NCI-H774 (cell line): ENCODE measurements at regions not wholly inside any gene's neighbourhood (a gene's known extent, or its start where the extent isn't known, plus 50 kb on each side); places are given as distances from the start of the nearest gene placed in this dataset.
"Not testable (repeated sequence)": the region's sequence is repeated elsewhere in the genome, so short reads cannot be mapped to it uniquely, and the experiment has no call there.

Experiments used
- DNase-seq: peaks from one replicate; lab custom pipeline; 2025; lab: John Stamatoyannopoulos, UW

- no peak for DNase-seq
Measured at GRCh38 chr10:108970016-108970415, 953.3 kb downstream of the XPNPEP1 start.

- no peak for DNase-seq
Measured at GRCh38 chr10:108966411-108966810, 956.9 kb downstream of the XPNPEP1 start.

- DNase-seq, result no peak
Measured at GRCh38 chr10:108966005-108966404, 957.3 kb downstream of the XPNPEP1 start.

DNA sequence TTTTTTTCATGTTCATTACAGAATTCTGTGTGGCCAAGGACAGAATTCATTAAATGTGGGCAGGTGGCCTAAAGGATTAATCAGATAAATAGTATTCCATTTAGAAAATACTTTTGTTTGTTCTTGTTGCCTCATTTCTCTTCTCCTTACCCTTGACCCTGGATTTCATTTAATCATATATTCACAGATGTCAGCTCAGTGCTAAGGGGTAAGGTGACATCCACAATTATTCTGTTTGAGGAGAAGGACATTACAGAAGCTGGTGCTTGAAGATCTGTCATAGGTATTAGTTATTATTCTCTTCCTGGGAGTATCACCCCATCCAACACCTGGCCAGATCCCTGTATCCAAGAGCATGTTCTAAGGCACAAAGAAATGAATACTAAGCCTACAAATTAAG, 961.1 kb downstream of the XPNPEP1 start:
- DNase-seq, result no peak

DNA sequence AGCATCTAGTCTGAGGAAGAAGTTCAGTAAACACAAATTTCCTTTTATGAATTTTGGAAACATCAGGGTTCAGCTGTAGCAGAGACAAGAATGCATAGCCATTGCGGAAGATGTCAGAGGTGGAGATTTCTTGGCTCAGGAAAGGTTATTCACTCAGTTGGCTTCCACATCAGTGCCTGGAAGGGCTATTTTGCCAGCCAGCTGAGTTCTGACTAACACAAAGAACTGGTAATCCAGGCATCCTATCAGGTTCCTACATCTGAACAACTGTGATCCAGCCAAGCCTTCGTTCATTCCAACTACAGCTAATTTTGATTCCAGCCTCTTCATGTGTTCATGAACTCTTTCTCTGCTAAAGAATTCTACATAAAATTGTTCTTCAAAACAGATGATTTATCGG, 965.6 kb downstream of the XPNPEP1 start:
- DNase-seq, result no peak

DNA sequence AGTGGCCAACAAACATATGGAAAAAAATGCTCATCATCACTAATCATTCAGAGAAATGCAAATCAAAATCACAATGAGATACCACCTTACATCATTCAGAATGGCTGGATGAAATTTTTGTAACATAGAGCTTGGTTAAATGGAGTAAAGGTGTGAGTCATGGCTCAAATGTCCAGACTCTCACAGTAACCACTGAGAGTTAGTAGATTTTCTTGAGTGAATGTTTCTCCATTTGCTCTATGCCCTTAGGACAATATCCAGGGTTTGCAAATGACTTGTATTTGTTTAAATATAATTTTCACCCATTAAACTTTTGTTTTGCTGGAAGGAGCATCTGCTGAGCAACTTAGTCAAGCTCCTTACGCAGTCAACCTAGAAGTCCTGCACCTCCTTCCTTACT, 967.2 kb downstream of the XPNPEP1 start:
- no peak for DNase-seq

DNA sequence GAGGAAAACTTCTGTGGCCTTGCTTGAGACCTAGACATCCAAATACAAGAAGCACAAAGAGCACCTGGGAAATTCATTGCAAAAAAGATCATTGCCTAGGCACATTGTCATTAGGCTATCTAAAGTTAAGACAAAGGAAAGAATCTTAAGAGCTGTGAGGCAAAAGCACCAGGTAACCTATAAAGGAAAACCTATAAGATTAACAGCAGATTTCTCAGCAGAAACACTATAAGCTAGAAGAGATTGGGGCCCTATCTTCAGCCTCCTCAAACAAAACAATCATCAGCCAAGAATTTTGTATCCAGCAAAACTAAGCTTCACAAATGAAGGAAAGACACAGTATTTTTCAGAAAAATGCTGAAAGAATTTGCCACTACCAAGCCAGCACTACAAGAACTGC, 1003.3 kb downstream of the XPNPEP1 start:
- not testable (repeated sequence) for DNase-seq

- DNase-seq, result no peak
Measured at GRCh38 chr10:108913300-108913699, 1010.0 kb downstream of the XPNPEP1 start.

DNA sequence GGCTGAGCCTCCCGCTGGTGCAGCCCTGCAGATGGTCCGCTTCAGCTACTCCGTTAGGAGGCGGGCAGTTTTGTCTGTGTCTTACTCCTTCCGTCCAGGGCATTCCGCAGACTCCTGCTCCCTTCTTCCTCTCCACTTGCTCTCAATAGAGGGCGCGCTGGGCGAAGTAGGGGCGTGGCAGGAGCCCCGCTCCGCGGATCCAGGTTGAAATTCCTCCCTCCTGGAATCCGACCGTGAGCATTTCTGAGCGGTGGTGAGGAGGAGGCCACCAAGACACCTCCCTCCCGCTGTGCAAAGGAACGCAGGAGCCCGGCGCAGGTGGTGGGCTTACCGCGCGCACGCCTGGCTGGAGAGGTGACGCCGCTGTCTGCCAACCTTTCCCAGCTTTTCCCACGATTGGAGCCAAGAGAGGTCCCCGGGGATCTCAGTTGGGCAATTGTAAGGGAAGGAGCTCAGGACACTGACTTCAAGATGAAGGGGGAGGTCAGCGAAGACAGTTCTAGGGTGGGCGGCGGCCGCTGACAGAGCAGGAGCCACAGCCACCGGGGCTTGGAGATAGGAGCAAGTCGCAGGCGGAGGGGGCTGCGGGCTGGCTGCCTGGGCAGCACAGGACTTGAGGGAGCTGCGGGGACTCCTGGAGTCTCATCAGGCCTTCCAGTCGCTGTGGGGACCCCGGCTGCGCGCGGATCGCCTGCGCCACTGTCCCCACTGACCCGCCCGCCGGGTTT, 1011.3 kb downstream of the XPNPEP1 start:
- no peak for DNase-seq

DNA sequence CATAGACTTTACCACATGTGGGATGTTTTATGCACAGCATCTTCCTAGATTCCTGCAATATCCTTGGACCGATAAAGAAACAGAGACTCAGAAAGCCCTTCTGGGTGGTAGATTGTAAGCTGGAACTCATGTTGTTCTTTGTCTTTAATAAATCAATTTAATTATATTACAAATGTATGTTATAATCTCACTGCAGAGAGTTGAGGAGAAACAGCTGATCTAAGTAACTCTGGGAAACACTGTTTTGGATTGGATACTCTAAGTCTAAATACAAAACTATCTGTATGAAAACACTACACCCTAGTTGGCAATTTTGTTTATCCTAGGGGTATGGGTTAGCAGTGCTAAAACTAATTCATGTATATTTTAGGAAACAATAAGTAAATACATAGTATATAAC, 1015.2 kb downstream of the XPNPEP1 start:
- no peak for DNase-seq

DNA sequence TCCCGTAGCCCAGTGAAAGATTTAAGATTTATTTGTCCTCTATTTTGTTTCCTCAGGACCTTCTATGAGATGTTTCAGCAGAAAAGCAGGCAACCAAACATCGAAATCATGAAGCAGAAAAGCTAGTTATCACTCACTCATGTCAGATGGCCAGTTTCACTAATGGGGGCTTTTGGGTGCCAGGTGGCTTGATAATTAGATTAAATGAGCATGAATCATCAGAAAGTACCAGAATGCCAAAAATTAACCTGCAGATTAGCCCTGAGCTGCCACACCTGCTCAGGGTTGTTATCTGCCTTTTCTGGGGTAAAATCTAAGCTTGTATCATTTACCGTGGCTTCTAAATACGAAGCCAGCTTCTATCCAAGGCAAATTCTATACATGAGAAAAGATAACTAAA, 1017.5 kb downstream of the XPNPEP1 start:
- DNase-seq, result no peak

DNA sequence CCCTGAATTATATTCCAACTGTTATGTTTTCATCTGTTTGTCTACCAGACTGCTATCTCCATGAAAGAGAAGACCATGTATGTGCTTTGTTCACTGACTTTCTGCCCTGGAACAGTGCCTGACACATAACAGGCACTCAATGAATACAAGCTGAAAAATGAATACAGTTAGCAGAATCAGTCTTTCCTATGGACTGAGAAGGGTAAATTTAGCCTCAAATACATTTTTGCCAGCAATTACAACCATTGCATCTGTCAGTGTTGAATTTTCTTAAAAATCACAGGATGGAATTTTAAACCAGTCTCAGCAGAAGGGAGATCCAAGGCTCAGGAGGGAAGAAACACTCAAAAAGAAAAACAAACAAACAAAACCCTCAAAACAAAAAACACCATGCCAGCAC, 1018.1 kb downstream of the XPNPEP1 start:
- no peak for DNase-seq

- DNase-seq, result no peak
Measured at GRCh38 chr10:108904163-108904838, 1019.0 kb downstream of the XPNPEP1 start.

DNA sequence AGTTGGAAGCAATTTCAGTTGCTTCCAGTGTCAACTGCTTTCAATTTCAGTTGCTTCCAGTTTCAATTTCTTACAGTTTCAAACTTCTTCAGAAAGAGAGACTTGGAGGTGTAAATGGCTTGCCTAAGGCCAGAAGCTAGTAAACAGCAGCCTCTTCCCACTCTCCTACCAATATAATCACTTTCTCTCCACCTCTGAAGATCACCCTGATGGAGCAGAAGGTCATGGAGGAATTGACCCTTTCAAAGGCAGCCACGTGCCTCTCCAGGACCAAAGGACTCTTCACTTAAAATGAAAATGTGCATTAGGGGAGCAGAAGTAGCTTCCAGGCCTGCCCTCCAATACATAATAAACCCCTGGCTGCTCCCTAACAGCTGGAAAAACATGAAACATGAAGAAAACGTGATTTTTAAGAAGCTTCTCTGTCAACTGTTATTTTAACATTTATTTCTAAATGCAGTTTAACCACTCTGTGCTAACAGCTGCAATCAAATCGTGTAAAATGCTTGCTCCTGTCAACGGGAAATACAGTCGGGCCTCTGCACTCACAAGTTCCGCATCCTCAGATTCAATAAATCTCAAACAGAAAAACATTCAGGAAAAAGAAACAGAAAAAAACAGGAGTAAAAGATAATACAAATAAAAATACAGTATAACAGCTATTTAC, 1020.6 kb downstream of the XPNPEP1 start:
- no peak for DNase-seq

DNA sequence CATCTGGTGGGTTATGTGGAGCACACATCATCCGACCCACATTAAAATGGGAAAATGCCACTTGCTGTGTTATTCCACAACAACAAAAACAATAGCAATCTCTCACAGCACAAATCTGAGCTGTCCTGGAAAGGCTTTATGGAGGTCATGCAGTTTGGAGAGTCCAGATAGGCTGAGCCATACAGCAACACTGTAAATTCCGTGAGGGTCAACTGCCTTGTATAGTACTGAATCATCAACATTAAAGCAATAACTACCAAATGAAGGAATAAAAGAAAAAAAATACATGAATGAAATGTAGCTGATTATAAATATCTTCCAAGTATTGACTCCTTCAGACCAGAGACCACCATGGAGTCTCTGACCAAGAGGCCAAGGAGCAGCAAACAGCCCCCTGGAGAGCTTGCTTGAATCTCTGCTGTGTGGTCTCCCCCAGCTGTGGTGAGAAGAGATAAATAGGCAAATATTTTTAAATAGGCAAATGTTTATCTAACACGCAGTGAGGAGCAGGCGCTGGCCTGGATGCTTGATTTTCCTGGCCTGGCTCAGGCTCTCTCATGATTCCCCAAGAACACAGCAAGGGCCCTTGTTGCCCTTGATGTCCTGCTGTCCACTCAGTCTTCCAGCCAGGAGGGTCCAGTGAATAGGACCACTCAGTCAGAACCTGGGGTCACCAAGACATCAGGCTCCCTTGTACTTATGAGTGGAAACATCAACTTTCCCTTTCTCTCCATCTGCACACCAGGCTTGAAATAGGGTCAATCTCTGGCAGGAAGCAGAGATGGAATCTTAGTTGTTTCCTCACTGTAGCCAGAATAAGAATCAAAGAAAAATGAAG, 1021.3 kb downstream of the XPNPEP1 start:
- no peak for DNase-seq

DNA sequence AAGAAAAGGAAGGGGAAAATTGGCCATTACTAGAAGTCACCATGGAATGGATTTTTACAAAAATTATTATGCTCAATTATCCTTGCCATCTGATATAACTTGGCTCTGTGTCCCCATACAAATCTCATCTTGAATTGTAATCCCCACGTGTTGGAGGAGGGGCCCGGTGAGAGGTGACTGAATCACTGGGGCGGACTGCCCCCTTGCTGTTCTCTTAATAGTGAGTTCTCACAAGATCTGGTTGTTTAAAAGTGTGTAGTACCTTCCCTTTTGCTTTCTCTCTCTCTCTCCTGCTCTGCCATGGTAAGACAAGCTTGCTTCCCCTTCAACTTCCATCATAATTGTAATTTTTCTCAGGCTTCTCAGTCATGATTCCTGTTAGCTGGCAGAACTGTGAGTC, 1023.6 kb downstream of the XPNPEP1 start:
- DNase-seq, result no peak

DNA sequence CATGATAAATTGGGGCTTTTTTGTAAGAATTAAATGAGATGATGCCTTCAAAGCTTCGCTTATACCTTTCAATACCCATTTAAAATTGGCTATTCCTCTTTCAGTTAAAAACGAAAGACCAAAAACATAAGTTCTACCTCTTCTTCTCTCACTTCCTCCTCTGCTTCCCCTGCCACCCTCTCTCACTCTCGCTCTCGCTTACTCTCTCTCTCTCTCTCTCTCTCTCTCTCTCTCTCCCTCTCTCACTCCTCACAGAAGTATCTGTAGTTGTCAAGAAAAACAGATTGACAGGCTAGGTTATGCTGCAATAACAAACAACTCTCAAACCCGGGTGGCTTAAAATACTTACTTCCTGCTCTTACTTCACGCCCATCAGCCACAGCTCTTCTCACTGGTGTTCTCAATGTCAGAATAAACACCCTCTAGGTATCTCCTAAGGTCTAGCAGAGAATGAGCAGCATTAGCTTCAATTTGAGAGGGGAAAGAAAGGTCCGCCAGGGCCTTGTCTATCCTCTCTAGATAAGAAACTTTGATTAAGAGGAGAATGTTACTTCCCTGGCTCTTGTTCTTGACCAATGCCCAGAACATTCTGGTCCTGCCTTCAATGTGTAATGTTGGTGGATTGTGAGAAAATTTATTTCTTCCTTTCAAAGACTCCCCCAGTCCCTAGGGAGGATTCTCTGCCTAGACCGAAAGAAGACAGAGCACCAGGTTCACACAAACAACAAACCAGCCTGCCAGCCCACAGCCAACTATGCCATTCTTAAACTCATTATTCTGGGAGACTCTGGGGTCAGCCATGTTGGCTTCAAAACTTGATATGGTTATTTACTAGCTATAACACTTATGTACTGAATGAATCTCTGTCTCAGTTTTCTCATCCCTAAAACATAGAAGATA, 1028.7 kb downstream of the XPNPEP1 start:
- no peak for DNase-seq

GRCh38 chr10:108877095-108877561, 1046.2 kb downstream of the XPNPEP1 start:
- no peak for DNase-seq

GRCh38 chr10:108872854-108873253, 1050.5 kb downstream of the XPNPEP1 start:
- DNase-seq, result no peak

DNA sequence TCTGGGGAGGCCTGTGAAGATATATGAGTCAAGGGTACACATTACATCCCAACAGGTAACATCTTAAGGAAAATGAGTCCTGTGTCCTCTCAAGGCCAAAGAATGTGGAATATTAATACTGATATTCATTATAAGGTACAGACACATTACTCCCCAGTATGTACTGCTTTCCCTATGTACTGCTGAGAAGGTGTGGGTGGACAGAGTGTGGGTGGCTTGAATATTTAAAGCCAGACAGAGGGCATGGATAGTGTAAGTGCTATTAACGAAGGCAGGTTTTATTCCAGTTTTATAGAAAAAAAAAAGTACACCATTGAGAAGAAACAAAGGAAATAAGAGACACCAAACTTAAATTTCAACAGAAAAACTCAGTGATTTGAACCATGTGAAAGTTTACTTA, 1054.4 kb downstream of the XPNPEP1 start:
- no peak for DNase-seq

GRCh38 chr10:108862676-108863350, 1060.5 kb downstream of the XPNPEP1 start:
- no peak for DNase-seq
